HFFc6 (cell line): ENCODE measurements at regions not wholly inside any gene's neighbourhood (a gene's known extent, or its start where the extent isn't known, plus 50 kb on each side); places are given as distances from the start of the nearest gene placed in this dataset.
"Not testable (repeated sequence)": the region's sequence is repeated elsewhere in the genome, so short reads cannot be mapped to it uniquely, and the experiment has no call there.

Source experiments
- DNase-seq: peaks from one replicate; pipeline ENCODE4 v3.0.0-alpha.2; 2018
- H3K27ac Mint-ChIP-seq: 2 replicates; pipeline ENCODE4 v1.8.0; 2020; ENCODE audit warnings: mild to moderate bottlenecking, mixed read lengths
- H3K27me3 Mint-ChIP-seq: 2 replicates; pipeline ENCODE4 v1.8.0; 2021; ENCODE audit warnings: mild to moderate bottlenecking, moderate library complexity, mixed read lengths; ENCODE audit not compliant: insufficient read depth
- H3K36me3 Mint-ChIP-seq: 2 replicates; pipeline ENCODE4 v1.8.0; 2021; ENCODE audit warnings: low read depth, mixed read lengths
- H3K4me1 Mint-ChIP-seq: 2 replicates; pipeline ENCODE4 v1.8.0; 2020; ENCODE audit warnings: low read depth, mixed read lengths
- H3K4me3 Mint-ChIP-seq: 2 replicates; pipeline ENCODE4 v1.8.0; 2020; ENCODE audit warnings: mild to moderate bottlenecking, moderate library complexity, mixed read lengths
- H3K9me3 Mint-ChIP-seq: 2 replicates; pipeline ENCODE4 v1.8.0; 2020; ENCODE audit warnings: mild to moderate bottlenecking, mixed read lengths
- TF ChIP-seq, protein P1 (sequence below): fragments of 200-600 bp; sonication (generic); IDR thresholded peaks from 2 replicates; pipeline ENCODE4 v1.5.0; 2021; ENCODE audit warnings: antibody characterized with exemption, mild to moderate bottlenecking

DNA sequence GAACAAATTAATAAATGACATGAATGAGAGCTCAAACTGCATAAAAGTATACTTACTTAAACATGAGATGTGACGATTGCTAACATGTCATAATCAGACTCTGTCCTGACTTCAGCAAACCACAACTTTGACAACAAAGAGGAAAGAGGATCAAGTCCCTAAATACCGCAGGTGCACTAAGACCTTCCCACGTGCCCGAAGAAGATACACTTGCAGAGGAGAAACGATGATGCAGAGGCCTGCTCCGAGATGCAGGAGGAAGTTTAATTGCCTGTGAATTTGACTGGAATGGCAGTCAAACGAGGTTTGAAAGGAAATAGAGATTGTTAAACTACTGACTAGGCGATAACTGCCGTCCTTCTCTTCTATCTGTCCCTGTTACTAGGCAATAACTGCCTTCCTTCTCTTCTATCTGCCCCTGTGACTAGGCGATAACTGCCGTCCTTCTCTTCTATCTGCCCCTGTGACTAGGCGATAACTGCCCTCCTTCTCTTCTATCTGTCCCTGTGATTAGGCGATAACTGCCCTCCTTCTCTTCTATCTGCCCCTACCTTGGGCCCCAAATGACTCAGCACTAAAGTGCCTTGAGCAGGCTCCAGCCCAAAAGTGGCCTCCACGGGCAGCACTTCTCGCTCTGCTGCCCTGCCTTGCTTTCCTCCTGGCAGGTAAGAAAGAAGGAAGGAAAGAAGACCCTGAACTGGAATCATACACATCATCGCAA is 2226.0 kb upstream of the DEFB115 start:
- H3K27me3 Mint-ChIP-seq, DNase-seq: not testable (repeated sequence)
- peaks cover 57% of the 10 kb centered on the region for H3K9me3 Mint-ChIP-seq

DNA sequence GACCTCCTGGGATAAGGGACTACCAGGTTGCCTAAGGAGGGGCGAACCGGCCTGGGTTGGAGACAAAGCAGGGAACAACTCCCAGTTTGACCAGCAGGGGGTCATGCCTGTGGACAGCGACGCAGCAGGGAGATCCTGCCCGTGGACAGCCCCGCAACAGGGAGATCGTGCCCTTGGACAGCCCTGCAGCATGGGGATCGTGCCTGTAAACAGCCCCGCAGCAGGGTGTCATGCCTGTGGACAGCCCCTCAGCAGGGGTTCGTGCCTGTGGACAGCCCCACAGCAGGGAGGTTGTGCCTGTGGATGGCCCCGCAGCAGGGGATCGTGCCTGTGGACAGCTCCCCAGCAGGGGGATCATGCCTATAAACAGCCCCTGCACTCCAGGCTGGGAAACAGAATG is 2213.2 kb upstream of the DEFB115 start:
- H3K36me3 Mint-ChIP-seq, H3K4me3 Mint-ChIP-seq, H3K27ac Mint-ChIP-seq, H3K27me3 Mint-ChIP-seq, H3K4me1 Mint-ChIP-seq, DNase-seq: not testable (repeated sequence)
- H3K9me3 Mint-ChIP-seq: peaks cover 44% of the 10 kb centered on the region
- TF ChIP-seq, protein P1, sequence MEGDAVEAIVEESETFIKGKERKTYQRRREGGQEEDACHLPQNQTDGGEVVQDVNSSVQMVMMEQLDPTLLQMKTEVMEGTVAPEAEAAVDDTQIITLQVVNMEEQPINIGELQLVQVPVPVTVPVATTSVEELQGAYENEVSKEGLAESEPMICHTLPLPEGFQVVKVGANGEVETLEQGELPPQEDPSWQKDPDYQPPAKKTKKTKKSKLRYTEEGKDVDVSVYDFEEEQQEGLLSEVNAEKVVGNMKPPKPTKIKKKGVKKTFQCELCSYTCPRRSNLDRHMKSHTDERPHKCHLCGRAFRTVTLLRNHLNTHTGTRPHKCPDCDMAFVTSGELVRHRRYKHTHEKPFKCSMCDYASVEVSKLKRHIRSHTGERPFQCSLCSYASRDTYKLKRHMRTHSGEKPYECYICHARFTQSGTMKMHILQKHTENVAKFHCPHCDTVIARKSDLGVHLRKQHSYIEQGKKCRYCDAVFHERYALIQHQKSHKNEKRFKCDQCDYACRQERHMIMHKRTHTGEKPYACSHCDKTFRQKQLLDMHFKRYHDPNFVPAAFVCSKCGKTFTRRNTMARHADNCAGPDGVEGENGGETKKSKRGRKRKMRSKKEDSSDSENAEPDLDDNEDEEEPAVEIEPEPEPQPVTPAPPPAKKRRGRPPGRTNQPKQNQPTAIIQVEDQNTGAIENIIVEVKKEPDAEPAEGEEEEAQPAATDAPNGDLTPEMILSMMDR: 0 out of 2 replicates have a peak, but pooled peaks have one; percentile 18

More for the DNA sequence above, 2226.0 kb upstream of the DEFB115 start:
- not testable (repeated sequence) for H3K36me3 Mint-ChIP-seq, H3K4me3 Mint-ChIP-seq, H3K27ac Mint-ChIP-seq, H3K4me1 Mint-ChIP-seq

- not testable (repeated sequence) for H3K4me1 Mint-ChIP-seq, H3K36me3 Mint-ChIP-seq, H3K4me3 Mint-ChIP-seq, H3K27me3 Mint-ChIP-seq, H3K27ac Mint-ChIP-seq
- peaks cover 29% of the 10 kb centered on the region for H3K9me3 Mint-ChIP-seq
- peak; percentile 23 for DNase-seq
- TF ChIP-seq, protein P1: peak; percentile 74
Observed at GRCh38 chr20:29050008-29050606, 2207.4 kb upstream of the DEFB115 start.

DNA sequence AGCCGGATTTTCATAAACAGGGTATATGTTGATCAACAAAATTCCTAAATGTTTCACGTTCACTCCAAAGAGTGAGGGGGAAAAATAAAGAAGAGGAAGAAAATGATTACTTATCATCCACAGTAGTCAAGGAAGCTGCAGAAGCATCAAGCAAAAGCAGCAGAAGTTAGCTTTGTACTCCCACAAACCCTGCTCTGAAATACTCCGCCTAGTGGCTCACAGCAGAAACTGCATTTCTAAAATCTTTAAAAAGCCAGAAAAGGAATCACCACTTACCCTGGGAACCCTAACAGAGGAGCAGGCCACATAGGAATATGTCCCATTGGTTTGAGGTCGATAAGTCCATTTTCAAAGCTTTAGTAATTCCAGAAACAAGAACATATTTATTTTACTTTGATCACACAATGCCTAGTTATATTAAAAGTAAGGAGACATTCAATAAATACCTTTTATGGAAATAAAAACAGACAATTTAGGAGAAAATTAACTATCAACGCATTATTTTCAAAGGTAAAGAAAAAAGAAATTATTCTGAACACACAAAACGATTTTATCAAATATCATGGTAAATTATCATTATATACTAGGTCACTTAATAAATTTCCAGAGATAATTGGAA is 2199.5 kb upstream of the DEFB115 start:
- H3K4me3 Mint-ChIP-seq: not testable (repeated sequence)
- peaks cover 43% of the 10 kb centered on the region for H3K9me3 Mint-ChIP-seq

GRCh38 chr20:29062451-29062850 is 2195.0 kb upstream of the DEFB115 start:
- peaks cover 57% of the 10 kb centered on the region for H3K9me3 Mint-ChIP-seq
- H3K27me3 Mint-ChIP-seq, DNase-seq, H3K27ac Mint-ChIP-seq, H3K4me3 Mint-ChIP-seq, H3K4me1 Mint-ChIP-seq, H3K36me3 Mint-ChIP-seq: not testable (repeated sequence)

More for the DNA sequence above, 2199.5 kb upstream of the DEFB115 start:
- not testable (repeated sequence) for H3K4me1 Mint-ChIP-seq, H3K27ac Mint-ChIP-seq, H3K36me3 Mint-ChIP-seq, DNase-seq, H3K27me3 Mint-ChIP-seq
- TF ChIP-seq, protein P1: peak; percentile 71

- H3K27ac Mint-ChIP-seq, H3K4me3 Mint-ChIP-seq, H3K4me1 Mint-ChIP-seq, H3K36me3 Mint-ChIP-seq, H3K27me3 Mint-ChIP-seq, DNase-seq: not testable (repeated sequence)
- peaks cover 47% of the 10 kb centered on the region for H3K9me3 Mint-ChIP-seq
Observed at GRCh38 chr20:29066341-29066740, 2191.1 kb upstream of the DEFB115 start.

- not testable (repeated sequence) for H3K27ac Mint-ChIP-seq, H3K4me3 Mint-ChIP-seq, H3K4me1 Mint-ChIP-seq, DNase-seq, H3K27me3 Mint-ChIP-seq, H3K36me3 Mint-ChIP-seq
- H3K9me3 Mint-ChIP-seq: peaks cover 22% of the 10 kb centered on the region
Observed at GRCh38 chr20:29073640-29074039, 2183.8 kb upstream of the DEFB115 start.
